Natural killer cell (primary cell): ENCODE measurements at regions not wholly inside any gene's neighbourhood (a gene's known extent, or its start where the extent isn't known, plus 50 kb on each side); places are given as distances from the start of the nearest gene placed in this dataset.

Experiments used
- ATAC-seq, 3 donors: fragments of 150-1000 bp in 2 of 3; fragments of 200-7000 bp in 1 of 3; cut with Tn5 transposase; 1 replicate in 1 of 3; 2 replicates in 2 of 3; pipeline ENCODE4 v1.10.0; 2021; ENCODE audit warnings: mild to moderate bottlenecking in 2 of 3, moderate library complexity in 2 of 3
- DNase-seq, 2 donors: peaks; one replicate each; pipeline versions ENCODE4 v3.0.0 to v3.0.0-alpha.2; 2013 to 2021; ENCODE audit warnings: mixed read lengths in 1 of 2
- H3K27ac ChIP-seq: one replicate; pipeline ENCODE4 v1.5.1; 2013; ENCODE audit warnings: mild to moderate bottlenecking, low read length
- H3K27me3 ChIP-seq: one replicate; pipeline ENCODE4 v1.6.1; 2013; ENCODE audit warnings: low read length; ENCODE audit not compliant: control insufficient read depth, insufficient read depth
- H3K36me3 ChIP-seq: one replicate; pipeline ENCODE4 v1.6.1; 2013; ENCODE audit warnings: low read length; ENCODE audit not compliant: control insufficient read depth, insufficient read depth
- H3K4me1 ChIP-seq: one replicate; pipeline ENCODE4 v1.6.1; 2013; ENCODE audit warnings: low read length; ENCODE audit not compliant: control insufficient read depth, insufficient read depth
- H3K4me3 ChIP-seq: one replicate; pipeline ENCODE4 v1.5.1; 2013; ENCODE audit warnings: low read length
- H3K9me3 ChIP-seq: one replicate; pipeline ENCODE4 v1.6.1; 2013; ENCODE audit warnings: low read length; ENCODE audit not compliant: control insufficient read depth, insufficient read depth
- H3K27ac Mint-ChIP-seq, 2 donors: one replicate each; pipeline ENCODE4 v1.8.0; 2022; ENCODE audit warnings: mild to moderate bottlenecking in 2 of 2, mixed read lengths in 2 of 2, moderate library complexity in 1 of 2
- H3K27me3 Mint-ChIP-seq, 2 donors: one replicate each; pipeline ENCODE4 v1.8.0; 2022; ENCODE audit warnings: low read depth in 2 of 2, mixed read lengths in 2 of 2
- H3K36me3 Mint-ChIP-seq: one replicate; pipeline ENCODE4 v1.8.0; 2022; ENCODE audit warnings: mixed read lengths
- H3K4me1 Mint-ChIP-seq, 2 donors: one replicate each; pipeline ENCODE4 v1.8.0; 2022; ENCODE audit warnings: mixed read lengths in 2 of 2
- H3K4me3 Mint-ChIP-seq: one replicate; pipeline ENCODE4 v1.8.0; 2022; ENCODE audit warnings: mild to moderate bottlenecking, moderate library complexity, mixed read lengths
- H3K9me3 Mint-ChIP-seq, 2 donors: one replicate each; pipeline ENCODE4 v1.8.0; 2022; ENCODE audit warnings: mixed read lengths in 2 of 2
- CTCF ChIP-seq: fragments of 200-600 bp; IDR thresholded peaks from one replicate; pipeline ENCODE4 v1.8.0; 2022; ENCODE audit warnings: antibody characterized with exemption
- WGBS: methylation state at CpG from one replicate; pipeline ENCODE4 v1.1.7; 2013; ENCODE audit warnings: missing lambda C conversion rate; ENCODE audit not compliant: insufficient coverage; 5-methylcytosine and 5-hydroxymethylcytosine counted together
- intact Hi-C: fragments of 100-400 bp; cut with micrococcal nuclease; formaldehyde crosslinking; loops from one replicate; pipeline ENCODE4 v1.14.2; 2022

- 91% methylated on average over 6 of the region's 6 CpGs for WGBS
- ATAC-seq: no peak
- intact Hi-C loops: no loop called here
- Mint-ChIP-seq H3K4me3 (no peak overlapping the region), H3K27ac (no peak overlapping the region), H3K4me1 (no peaks in the 10 kb centered on the region), H3K27me3 (peaks cover 3 to 16% of the 10 kb centered on the region in 2 donors), H3K9me3 (no peaks in the 10 kb centered on the region), H3K36me3 (no peaks in the 10 kb centered on the region)
- H3K9me3 ChIP-seq: no peaks in the 10 kb centered on the region
- H3K36me3 ChIP-seq: no peaks in the 10 kb centered on the region
- no peaks in the 10 kb centered on the region for H3K4me1 ChIP-seq
- no peak for TF ChIP-seq CTCF
- H3K27me3 ChIP-seq: no peaks in the 10 kb centered on the region
- no peak for DNase-seq
- no peak overlapping the region for H3K27ac ChIP-seq
- no peak overlapping the region for H3K4me3 ChIP-seq
Measured at GRCh38 chr2:60603533-60604190, 50.2 kb upstream of the BCL11A start.

- no peaks in the 10 kb centered on the region for H3K4me1 Mint-ChIP-seq
Measured at GRCh38 chr2:60604486-60605064, 51.1 kb upstream of the BCL11A start.

GRCh38 chr2:60605866-60606265 is 52.4 kb upstream of the BCL11A start:
- Histone ChIP-seq H3K36me3 (no peaks in the 10 kb centered on the region), H3K4me1 (no peaks in the 10 kb centered on the region), H3K27me3 (no peaks in the 10 kb centered on the region), H3K27ac (no peak overlapping the region), H3K4me3 (no peak overlapping the region), H3K9me3 (no peaks in the 10 kb centered on the region)
- Mint-ChIP-seq H3K9me3 (no peaks in the 10 kb centered on the region), H3K36me3 (no peaks in the 10 kb centered on the region), H3K27me3 (peaks cover 6 to 16% of the 10 kb centered on the region in 2 donors), H3K4me1 (no peaks in the 10 kb centered on the region), H3K27ac (no peak overlapping the region), H3K4me3 (no peak overlapping the region)
- no peak for TF ChIP-seq CTCF
- WGBS: 95% methylated on average over 4 of the region's 4 CpGs
- DNase-seq (no peak), ATAC-seq (no peak)
- intact Hi-C loops: no loop called here

More at GRCh38 chr2:60604486-60605064, 51.1 kb upstream of the BCL11A start:
- no peak for TF ChIP-seq CTCF
- peaks cover 3 to 16% of the 10 kb centered on the region in 2 donors for H3K27me3 Mint-ChIP-seq
- DNase-seq (no peak), ATAC-seq (no peak)
- Histone ChIP-seq H3K9me3 (no peaks in the 10 kb centered on the region), H3K27me3 (no peaks in the 10 kb centered on the region), H3K4me3 (no peak overlapping the region), H3K4me1 (no peaks in the 10 kb centered on the region), H3K36me3 (no peaks in the 10 kb centered on the region), H3K27ac (no peak overlapping the region)
- no peaks in the 10 kb centered on the region for H3K36me3 Mint-ChIP-seq
- WGBS: 75% methylated on average over 2 of the region's 2 CpGs
- intact Hi-C loops: no loop called here
- H3K9me3 Mint-ChIP-seq: no peaks in the 10 kb centered on the region
- H3K4me3 Mint-ChIP-seq: no peak overlapping the region
- H3K27ac Mint-ChIP-seq: no peak overlapping the region

- no peaks in the 10 kb centered on the region for H3K9me3 ChIP-seq
- H3K4me3 ChIP-seq: no peak overlapping the region
- WGBS: 50% methylated on average over 1 of the region's 3 CpGs
- no peak for TF ChIP-seq CTCF
- H3K4me1 ChIP-seq: no peaks in the 10 kb centered on the region
- DNase-seq: no peak
- H3K27ac Mint-ChIP-seq: no peak overlapping the region
- peaks cover 0 to 15% of the 10 kb centered on the region in 2 donors for H3K27me3 Mint-ChIP-seq
- H3K27ac ChIP-seq: no peak overlapping the region
- no peaks in the 10 kb centered on the region for H3K27me3 ChIP-seq
- no peaks in the 10 kb centered on the region for H3K4me1 Mint-ChIP-seq
- no peaks in the 10 kb centered on the region for H3K36me3 ChIP-seq
- no peak overlapping the region for H3K4me3 Mint-ChIP-seq
- ATAC-seq: no peak
- no peaks in the 10 kb centered on the region for H3K36me3 Mint-ChIP-seq
- H3K9me3 Mint-ChIP-seq: no peaks in the 10 kb centered on the region
- intact Hi-C loops: no loop called here
Measured at GRCh38 chr2:60608679-60609078, 55.2 kb upstream of the BCL11A start.
